PC-9 (cell line): ENCODE measurements at regions not wholly inside any gene's neighbourhood (a gene's known extent, or its start where the extent isn't known, plus 50 kb on each side); places are given as distances from the start of the nearest gene placed in this dataset.
"Not testable (repeated sequence)": the region's sequence is repeated elsewhere in the genome, so short reads cannot be mapped to it uniquely, and the experiment has no call there.

ENCODE experiments used
- CTCF ChIP-seq: fragments of 200-600 bp; sonication (generic); conservative IDR thresholded peaks from 2 replicates; pipeline ENCODE4 v1.6.1; 2017; ENCODE audit warnings: mixed run types, antibody characterized with exemption, mild to moderate bottlenecking, moderate library complexity
- EZH2 ChIP-seq: fragments of 200-600 bp; sonication (generic); IDR thresholded peaks from 2 replicates; pipeline ENCODE4 v1.8.0; 2017; ENCODE audit warnings: antibody characterized with exemption, low read depth

DNA sequence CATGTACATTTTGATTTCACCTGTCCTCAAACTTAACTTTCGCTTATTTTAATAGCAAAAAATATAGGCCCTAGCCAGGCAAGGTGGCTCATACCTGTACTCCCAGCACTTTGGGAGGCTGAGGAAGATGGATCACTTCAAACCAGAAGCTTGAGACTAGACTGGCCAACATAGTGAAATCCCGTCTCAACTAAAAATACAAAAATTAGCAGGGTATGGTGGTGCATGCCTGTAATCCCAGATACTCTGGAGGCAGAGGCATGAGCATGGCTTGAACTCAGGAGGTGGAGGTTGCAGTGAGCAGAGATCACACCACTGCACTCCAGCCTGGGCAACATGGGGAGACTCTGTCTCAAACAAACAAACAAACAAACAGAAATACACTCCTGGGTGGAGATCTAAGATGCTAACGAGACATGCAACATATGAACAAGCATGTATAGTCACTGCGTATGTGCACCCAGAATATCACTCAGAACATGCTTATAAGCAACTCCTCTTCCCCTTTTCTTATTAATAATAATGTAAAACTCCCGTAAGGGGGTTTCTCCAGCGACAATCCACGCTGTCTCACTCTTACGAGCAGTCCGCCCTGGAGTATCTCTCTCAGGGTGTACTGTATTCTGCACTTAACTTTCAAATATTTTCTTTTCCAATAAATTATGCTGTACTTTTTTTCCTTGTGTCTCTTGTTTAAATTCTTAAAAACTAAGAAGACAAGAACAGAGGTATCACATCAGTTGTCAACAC, 4144.9 kb upstream of the TPTE start:
- TF ChIP-seq CTCF, EZH2: not testable (repeated sequence)
